GOT3 (cell line): ENCODE measurements at regions not wholly inside any gene's neighbourhood (a gene's known extent, or its start where the extent isn't known, plus 50 kb on each side); places are given as distances from the start of the nearest gene placed in this dataset.

Experiments used
- DNase-seq: peaks from one replicate; lab custom pipeline; 2025; ENCODE audit warnings: mixed read lengths; lab: John Stamatoyannopoulos, UW

GRCh38 chr11:33616552-33616951 is 84.1 kb downstream of the C11orf91 start:
- DNase-seq: no peak

- DNase-seq: no peak
Measured at GRCh38 chr11:33615751-33616150, 84.9 kb downstream of the C11orf91 start.

GRCh38 chr11:33613404-33613803 is 87.2 kb downstream of the C11orf91 start:
- DNase-seq: no peak

- DNase-seq: no peak
Measured at GRCh38 chr11:33610903-33611302, 89.7 kb downstream of the C11orf91 start.

DNA sequence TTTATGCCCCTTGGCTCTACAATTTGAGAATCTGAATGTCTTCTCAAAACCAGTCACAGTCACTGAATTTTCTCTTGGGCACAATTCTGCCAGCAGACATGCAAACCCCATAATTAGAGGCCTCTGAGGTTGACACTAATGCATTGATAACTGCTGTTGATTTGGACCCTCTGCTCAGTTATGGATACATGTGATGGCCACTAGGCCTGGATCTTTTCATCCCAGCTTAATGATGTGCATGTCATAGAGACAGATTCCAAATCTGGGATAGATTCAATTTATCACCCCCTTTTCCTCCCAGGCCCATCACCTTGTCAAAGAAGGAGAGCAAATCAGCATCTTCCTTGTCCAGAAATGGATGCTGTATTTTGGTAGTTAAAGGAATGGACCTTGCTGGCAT is 92.2 kb downstream of the C11orf91 start:
- DNase-seq: no peak

DNA sequence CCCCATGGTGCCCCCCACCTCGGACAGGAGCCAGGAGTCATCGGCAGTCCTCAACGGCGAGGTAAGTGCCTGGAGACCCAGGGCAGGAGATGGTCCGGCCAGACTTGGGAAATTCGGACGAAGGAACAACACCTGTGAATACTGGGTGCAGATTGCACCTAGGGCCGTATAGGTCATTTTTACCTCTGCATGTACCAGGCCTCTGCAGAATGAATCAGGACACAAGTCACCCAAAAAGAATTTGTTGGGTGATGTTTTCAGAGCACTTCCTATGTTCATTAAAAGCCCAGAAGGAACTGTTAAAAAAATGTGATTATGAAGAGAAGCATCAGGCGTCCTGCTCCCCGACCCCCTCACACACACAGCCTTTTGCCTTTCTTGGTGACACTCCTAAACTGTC is 93.9 kb downstream of the C11orf91 start:
- no peak for DNase-seq

- no peak for DNase-seq
Measured at GRCh38 chr11:33605703-33606102, 94.9 kb downstream of the C11orf91 start.

GRCh38 chr11:33598426-33599069 is 102.1 kb downstream of the C11orf91 start:
- no peak for DNase-seq

- DNase-seq: no peak
Measured at GRCh38 chr11:33594188-33594587, 106.4 kb downstream of the C11orf91 start.

DNA sequence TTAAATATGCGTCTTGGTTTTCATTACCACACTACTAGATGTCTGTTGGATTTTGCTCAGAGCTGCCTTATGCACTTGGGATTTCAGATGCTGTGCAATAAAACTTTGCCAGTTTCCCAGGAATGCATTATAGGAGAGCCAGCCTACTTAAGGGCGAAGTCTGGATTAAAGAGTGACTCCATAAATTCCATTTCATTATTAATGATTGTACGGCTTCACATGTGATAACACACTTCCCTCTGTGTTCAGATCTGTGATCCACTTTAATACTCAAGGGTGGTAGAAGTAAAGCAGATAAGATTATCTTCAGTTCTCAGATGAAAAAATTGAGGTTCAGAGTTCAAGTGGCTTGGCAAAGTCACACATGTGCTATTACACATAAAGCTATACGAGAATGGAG is 110.2 kb downstream of the C11orf91 start:
- DNase-seq: no peak

GRCh38 chr11:33588056-33588455 is 112.6 kb downstream of the C11orf91 start:
- DNase-seq: no peak

- DNase-seq: no peak
Measured at GRCh38 chr11:33585586-33586209, 114.9 kb downstream of the C11orf91 start.

- no peak for DNase-seq
Measured at GRCh38 chr11:33582636-33583325, 117.8 kb downstream of the C11orf91 start.

DNA sequence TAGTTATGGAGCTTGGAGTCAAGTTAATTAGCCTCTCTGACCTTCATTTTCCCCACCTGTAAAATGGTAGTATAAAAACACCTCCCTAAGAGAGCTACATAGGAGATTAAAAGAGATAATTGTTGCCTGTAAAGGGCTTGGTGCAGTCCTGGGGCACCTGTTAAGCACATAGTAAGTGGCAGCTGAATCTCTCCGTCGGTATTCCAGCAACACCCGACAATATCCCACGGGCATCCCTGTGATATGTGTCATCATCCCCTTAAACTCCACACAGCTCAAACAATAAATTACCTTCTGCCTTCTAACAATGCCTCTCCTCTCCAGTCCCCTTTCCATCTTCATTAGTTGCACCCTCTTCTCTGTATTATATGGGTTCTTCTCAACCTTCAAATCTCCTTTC is 121.5 kb downstream of the C11orf91 start:
- no peak for DNase-seq

DNA sequence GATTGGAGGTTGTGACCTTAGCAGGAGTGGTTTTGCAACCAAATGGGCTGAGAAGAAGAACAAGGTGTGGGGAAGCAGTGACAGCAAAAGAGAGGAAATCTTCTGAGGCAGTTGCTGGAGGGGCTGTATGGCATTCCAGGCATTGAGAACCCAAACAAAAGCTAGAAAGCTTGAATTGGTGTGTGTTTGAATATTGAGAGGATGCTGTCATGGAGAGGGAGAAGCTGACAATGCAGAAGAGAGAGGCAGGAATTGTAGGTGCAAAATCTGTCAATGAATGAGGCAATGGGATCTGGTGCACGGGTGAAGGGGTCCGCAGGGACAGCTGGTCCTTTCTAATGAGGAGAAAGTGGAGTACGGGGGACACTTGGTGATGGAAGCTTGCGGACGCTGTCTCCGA is 123.4 kb downstream of the C11orf91 start:
- DNase-seq: no peak

- DNase-seq: no peak
Measured at GRCh38 chr11:33575311-33575710, 125.3 kb downstream of the C11orf91 start.

- DNase-seq: no peak
Measured at GRCh38 chr11:33574331-33574730, 126.3 kb downstream of the C11orf91 start.

GRCh38 chr11:33569333-33569732 is 131.3 kb downstream of the C11orf91 start:
- DNase-seq: no peak

DNA sequence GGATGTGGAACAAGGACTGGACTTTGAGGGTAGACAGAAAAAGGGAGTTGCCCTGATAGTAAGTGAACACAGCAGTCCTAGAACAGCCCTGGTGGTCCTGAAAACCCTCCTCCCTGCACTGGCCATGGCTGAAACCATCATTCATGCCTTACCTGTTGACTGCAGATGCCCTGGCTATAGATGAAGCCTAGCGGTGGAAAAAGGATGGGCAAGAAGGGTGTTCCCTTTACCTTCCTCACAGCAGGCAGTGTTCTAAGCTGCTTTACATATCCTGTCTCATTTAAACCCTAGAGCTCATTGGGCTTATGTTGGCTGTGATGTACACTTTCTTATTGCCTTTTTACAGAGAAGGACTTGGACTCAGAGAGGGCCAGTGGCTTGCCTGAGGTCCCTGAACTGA is 133.6 kb downstream of the C11orf91 start:
- DNase-seq: no peak

- no peak for DNase-seq
Measured at GRCh38 chr11:33564856-33565453, 135.7 kb downstream of the C11orf91 start.

DNA sequence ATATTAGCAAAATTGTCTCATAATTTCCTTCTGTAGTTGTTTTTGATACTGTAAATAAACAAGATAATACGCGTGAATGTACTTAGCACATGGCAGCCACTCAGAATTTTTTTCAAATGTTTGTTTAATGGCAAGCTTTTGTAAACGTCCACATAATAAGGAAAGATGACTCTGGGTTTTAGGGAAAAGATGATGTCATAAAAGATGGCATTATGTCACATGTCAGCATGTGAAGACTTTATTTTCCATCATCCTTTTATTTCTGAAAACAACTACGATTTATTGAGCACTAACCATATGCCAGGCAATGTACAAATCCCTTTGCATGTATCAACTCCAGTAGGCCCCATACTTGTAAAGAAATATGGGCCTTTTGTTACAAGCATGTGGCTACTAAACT is 139.9 kb downstream of the C11orf91 start:
- DNase-seq: no peak

DNA sequence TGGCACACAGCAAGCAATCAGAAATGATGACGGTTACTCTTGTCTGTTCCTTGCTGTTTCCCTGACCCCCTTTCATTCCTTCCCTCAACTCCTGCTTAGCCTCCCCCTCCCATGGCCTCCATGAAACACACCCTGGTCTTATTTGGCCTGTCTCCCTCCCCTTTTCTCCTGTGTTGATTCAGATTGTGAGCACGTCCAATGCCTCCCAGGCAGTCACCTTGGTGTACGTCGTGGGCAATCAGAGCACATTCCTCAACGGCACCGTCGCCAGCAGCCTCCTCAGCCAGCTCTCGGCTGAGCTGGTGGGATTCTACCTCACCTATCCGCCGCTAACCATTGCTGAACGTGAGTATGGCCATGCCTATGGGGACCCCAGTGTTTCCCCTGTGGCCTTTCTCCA is 141.1 kb downstream of the C11orf91 start:
- DNase-seq: no peak

DNA sequence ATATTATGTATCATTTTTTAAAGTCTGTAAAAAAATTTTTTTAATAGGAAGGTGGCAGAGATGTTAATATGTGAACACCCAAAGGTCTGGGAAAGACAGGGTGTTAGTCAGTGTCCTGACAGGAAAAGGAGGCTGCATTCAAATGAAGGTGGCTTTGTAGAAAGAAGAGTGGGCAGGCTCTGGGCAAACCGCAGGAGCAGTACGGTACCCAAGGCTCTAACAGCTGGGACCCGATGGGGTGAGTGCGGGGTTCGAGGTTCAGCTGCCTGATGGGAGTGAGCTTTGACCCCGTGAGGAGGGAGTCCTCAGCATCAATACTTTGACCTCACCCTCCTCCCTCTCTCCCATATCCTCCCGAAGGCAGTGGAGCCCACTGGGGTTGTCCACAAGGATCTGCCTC is 142.5 kb downstream of the C11orf91 start:
- no peak for DNase-seq
